ENCODE measurements at regions not wholly inside any gene's neighbourhood (a gene's known extent, or its start where the extent isn't known, plus 50 kb on each side); places are given as distances from the start of the nearest gene placed in this dataset.
A peak's percentile ranks its signal among the peaks of the same experiment; 100 is the strongest.

- H3K9me3 ChIP-seq (ENCODE audit: control insufficient read depth, low read length): no peaks in the 10 kb centered on the region
- H3K27ac ChIP-seq (ENCODE audit: low read depth, low read length): no peak overlapping the region
- no peaks in the 10 kb centered on the region for H3K36me3 Mint-ChIP-seq (ENCODE audit: low read depth)
- H3K4me3 Mint-ChIP-seq: no peak overlapping the region
- H3K27me3 Mint-ChIP-seq (ENCODE audit: insufficient read depth): no peaks in the 10 kb centered on the region
- no peak overlapping the region for H3K27ac Mint-ChIP-seq
- no peaks in the 10 kb centered on the region for H3K27me3 ChIP-seq (ENCODE audit: control insufficient read depth, insufficient read depth, low read length, poor library complexity, severe bottlenecking)
- H3K4me1 Mint-ChIP-seq: no peaks in the 10 kb centered on the region
- H3K36me3 ChIP-seq (ENCODE audit: control insufficient read depth, insufficient read depth, low read length): no peaks in the 10 kb centered on the region
- WGBS, 2 experiments (ENCODE audit: insufficient coverage in 1 of 2, insufficient read length in 1 of 2): 93% methylated on average over 1 of the region's 1 CpG; no CpG with 5 or more reads in 1 of the 2 experiments
- DNase-seq: no peak
- H3K9ac ChIP-seq (ENCODE audit: extremely low read depth, low read length, poor library complexity, severe bottlenecking): no peak overlapping the region
- H3K4me1 ChIP-seq (ENCODE audit: control insufficient read depth, insufficient read depth, low read length): no peaks in the 10 kb centered on the region
- no peak overlapping the region for H3K4me3 ChIP-seq (ENCODE audit: low read length)
- no peaks in the 10 kb centered on the region for H3K9me3 Mint-ChIP-seq
- TF ChIP-seq, protein P1, sequence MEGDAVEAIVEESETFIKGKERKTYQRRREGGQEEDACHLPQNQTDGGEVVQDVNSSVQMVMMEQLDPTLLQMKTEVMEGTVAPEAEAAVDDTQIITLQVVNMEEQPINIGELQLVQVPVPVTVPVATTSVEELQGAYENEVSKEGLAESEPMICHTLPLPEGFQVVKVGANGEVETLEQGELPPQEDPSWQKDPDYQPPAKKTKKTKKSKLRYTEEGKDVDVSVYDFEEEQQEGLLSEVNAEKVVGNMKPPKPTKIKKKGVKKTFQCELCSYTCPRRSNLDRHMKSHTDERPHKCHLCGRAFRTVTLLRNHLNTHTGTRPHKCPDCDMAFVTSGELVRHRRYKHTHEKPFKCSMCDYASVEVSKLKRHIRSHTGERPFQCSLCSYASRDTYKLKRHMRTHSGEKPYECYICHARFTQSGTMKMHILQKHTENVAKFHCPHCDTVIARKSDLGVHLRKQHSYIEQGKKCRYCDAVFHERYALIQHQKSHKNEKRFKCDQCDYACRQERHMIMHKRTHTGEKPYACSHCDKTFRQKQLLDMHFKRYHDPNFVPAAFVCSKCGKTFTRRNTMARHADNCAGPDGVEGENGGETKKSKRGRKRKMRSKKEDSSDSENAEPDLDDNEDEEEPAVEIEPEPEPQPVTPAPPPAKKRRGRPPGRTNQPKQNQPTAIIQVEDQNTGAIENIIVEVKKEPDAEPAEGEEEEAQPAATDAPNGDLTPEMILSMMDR (conservative IDR thresholded peaks at IDR 0.05): no peak
Observed at GRCh38 chr18:67139899-67140298, 376.6 kb downstream of the DSEL start.

DNA sequence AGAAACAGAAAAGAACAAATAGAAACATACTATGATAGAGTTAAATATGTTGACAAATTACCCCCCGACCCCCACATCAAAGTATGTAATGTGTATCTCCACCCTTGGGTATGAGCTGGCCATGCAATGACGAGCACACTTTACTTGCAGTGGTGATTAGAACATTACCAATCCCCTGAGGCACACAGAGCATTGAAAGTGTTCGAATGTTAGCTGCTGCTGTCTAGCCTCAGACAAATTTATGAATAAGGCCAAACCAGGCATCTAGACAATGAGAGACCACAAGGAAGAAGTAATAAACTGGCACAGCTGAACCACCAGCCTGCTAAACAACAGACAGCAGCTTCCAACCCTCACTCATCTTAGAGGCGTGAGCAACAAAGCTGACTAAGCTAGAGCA is 380.5 kb downstream of the DSEL start:
- H3K4me1 ChIP-seq (ENCODE audit: control insufficient read depth, insufficient read depth, low read length): no peaks in the 10 kb centered on the region
- H3K36me3 ChIP-seq (ENCODE audit: control insufficient read depth, insufficient read depth, low read length): no peaks in the 10 kb centered on the region
- no peak overlapping the region for H3K4me3 Mint-ChIP-seq
- TF ChIP-seq, protein P1 (conservative IDR thresholded peaks at IDR 0.05): no peak
- no peaks in the 10 kb centered on the region for H3K9me3 ChIP-seq (ENCODE audit: control insufficient read depth, low read length)
- no peaks in the 10 kb centered on the region for H3K9me3 Mint-ChIP-seq
- H3K27me3 ChIP-seq (ENCODE audit: control insufficient read depth, insufficient read depth, low read length, poor library complexity, severe bottlenecking): no peaks in the 10 kb centered on the region
- no peak overlapping the region for H3K4me3 ChIP-seq (ENCODE audit: low read length)
- no peaks in the 10 kb centered on the region for H3K4me1 Mint-ChIP-seq
- H3K36me3 Mint-ChIP-seq (ENCODE audit: low read depth): no peaks in the 10 kb centered on the region
- no peak for DNase-seq
- H3K27ac ChIP-seq (ENCODE audit: low read depth, low read length): peak overlapping the region; percentile 8
- 87 to 100% methylated on average over 3 to 4 of the region's 4 CpGs for WGBS, 2 experiments (ENCODE audit: insufficient coverage in 1 of 2, insufficient read length in 1 of 2)
- no peak overlapping the region for H3K9ac ChIP-seq (ENCODE audit: extremely low read depth, low read length, poor library complexity, severe bottlenecking)
- H3K27ac Mint-ChIP-seq: no peak overlapping the region
- no peaks in the 10 kb centered on the region for H3K27me3 Mint-ChIP-seq (ENCODE audit: insufficient read depth)

GRCh38 chr18:67134911-67135310 is 381.6 kb downstream of the DSEL start:
- H3K4me1 Mint-ChIP-seq: no peaks in the 10 kb centered on the region
- H3K4me3 ChIP-seq (ENCODE audit: low read length): no peak overlapping the region
- TF ChIP-seq, protein P1 (conservative IDR thresholded peaks at IDR 0.05): no peak
- no peaks in the 10 kb centered on the region for H3K36me3 Mint-ChIP-seq (ENCODE audit: low read depth)
- H3K9ac ChIP-seq (ENCODE audit: extremely low read depth, low read length, poor library complexity, severe bottlenecking): no peak overlapping the region
- no peaks in the 10 kb centered on the region for H3K27me3 ChIP-seq (ENCODE audit: control insufficient read depth, insufficient read depth, low read length, poor library complexity, severe bottlenecking)
- no peak overlapping the region for H3K27ac Mint-ChIP-seq
- no peaks in the 10 kb centered on the region for H3K27me3 Mint-ChIP-seq (ENCODE audit: insufficient read depth)
- no peaks in the 10 kb centered on the region for H3K9me3 Mint-ChIP-seq
- no peak overlapping the region for H3K4me3 Mint-ChIP-seq
- H3K36me3 ChIP-seq (ENCODE audit: control insufficient read depth, insufficient read depth, low read length): no peaks in the 10 kb centered on the region
- no peak for DNase-seq
- H3K9me3 ChIP-seq (ENCODE audit: control insufficient read depth, low read length): no peaks in the 10 kb centered on the region
- no peak overlapping the region for H3K27ac ChIP-seq (ENCODE audit: low read depth, low read length)
- 83 to 87% methylated on average over 1 to 4 of the region's 4 CpGs for WGBS, 2 experiments (ENCODE audit: insufficient coverage in 1 of 2, insufficient read length in 1 of 2)
- H3K4me1 ChIP-seq (ENCODE audit: control insufficient read depth, insufficient read depth, low read length): no peaks in the 10 kb centered on the region

Measured in endodermal cell (in vitro differentiated cells).